ENCODE measurements at regions not wholly inside any gene's neighbourhood (a gene's known extent, or its start where the extent isn't known, plus 50 kb on each side); places are given as distances from the start of the nearest gene placed in this dataset.

DNA sequence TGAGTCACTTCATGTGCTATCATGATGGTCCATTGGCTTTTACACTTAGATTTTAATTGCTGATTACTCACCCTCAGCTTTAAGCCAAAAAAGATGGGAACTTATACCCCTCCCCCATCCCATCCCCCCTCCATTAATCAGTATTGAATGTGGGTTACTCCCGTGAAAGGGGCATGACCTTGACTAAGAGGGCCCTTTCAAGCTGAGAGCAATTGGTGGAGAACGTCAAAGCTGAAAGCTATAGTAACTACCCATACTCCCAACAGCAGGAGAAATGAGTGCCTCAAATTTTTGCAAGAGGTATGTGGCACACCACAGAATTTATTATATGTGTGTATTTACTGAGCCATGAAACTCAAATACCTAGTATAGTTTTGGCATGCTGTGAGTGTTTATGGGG lies 99.7 kb upstream of the CDH8 start:
- no peak for TF ChIP-seq EZH2 (IDR thresholded peaks at IDR 0.05; ENCODE audit: borderline replicate concordance)
- TF ChIP-seq, protein P1, sequence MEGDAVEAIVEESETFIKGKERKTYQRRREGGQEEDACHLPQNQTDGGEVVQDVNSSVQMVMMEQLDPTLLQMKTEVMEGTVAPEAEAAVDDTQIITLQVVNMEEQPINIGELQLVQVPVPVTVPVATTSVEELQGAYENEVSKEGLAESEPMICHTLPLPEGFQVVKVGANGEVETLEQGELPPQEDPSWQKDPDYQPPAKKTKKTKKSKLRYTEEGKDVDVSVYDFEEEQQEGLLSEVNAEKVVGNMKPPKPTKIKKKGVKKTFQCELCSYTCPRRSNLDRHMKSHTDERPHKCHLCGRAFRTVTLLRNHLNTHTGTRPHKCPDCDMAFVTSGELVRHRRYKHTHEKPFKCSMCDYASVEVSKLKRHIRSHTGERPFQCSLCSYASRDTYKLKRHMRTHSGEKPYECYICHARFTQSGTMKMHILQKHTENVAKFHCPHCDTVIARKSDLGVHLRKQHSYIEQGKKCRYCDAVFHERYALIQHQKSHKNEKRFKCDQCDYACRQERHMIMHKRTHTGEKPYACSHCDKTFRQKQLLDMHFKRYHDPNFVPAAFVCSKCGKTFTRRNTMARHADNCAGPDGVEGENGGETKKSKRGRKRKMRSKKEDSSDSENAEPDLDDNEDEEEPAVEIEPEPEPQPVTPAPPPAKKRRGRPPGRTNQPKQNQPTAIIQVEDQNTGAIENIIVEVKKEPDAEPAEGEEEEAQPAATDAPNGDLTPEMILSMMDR (IDR thresholded peaks at IDR 0.05; ENCODE audit: poor library complexity) = no peak
